A549 (cell line): ENCODE measurements at regions not wholly inside any gene's neighbourhood (a gene's known extent, or its start where the extent isn't known, plus 50 kb on each side); places are given as distances from the start of the nearest gene placed in this dataset.

Experiments
- CEBPB ChIP-seq, 2 experiments: fragments of >200 bp in 1 of 2; sonication (Bioruptor Twin) in 1 of 2; formaldehyde crosslinking in 1 of 2; IDR thresholded peaks; 2 replicates each; pipeline ENCODE4 v1.6.1; 2012 to 2016
- CTCF ChIP-seq: fragments of >200 bp; sonication (Bioruptor Twin); formaldehyde crosslinking; IDR thresholded peaks from 3 replicates; pipeline ENCODE4 v1.5.1; 2016
- FOSL2 ChIP-seq, 2 experiments: fragments of 450-650 bp in 1 of 2; fragments of >200 bp in 1 of 2; sonication (Bioruptor Twin) in 1 of 2; formaldehyde crosslinking; IDR thresholded peaks; 2 replicates each; pipeline versions ENCODE4 v1.5.0 to v1.6.1; 2016 to 2020; ENCODE audit warnings: mild to moderate bottlenecking in 1 of 2, moderate library complexity in 1 of 2
- JUN ChIP-seq, 2 experiments: fragments of >200 bp; sonication (Bioruptor Twin); formaldehyde crosslinking; IDR thresholded peaks; 2 replicates in 1 of 2; 3 replicates in 1 of 2; pipeline ENCODE4 v1.6.1; 2016 to 2017
- KDM1A ChIP-seq: fragments of 200-600 bp; sonication (generic); IDR thresholded peaks from 2 replicates; pipeline ENCODE4 v1.6.1; 2016; ENCODE audit warnings: low read depth, mild to moderate bottlenecking

- no peak for TF ChIP-seq FOSL2 (IDR thresholded peaks at IDR 0.05)
- TF ChIP-seq FOSL2 (CRISPR knock-in tag; IDR thresholded peaks at IDR 0.05) = no peak
- no peak for TF ChIP-seq JUN (IDR thresholded peaks at IDR 0.05)
- no peak for TF ChIP-seq CTCF
- no peak for TF ChIP-seq CEBPB (IDR thresholded peaks at IDR 0.05)
- TF ChIP-seq KDM1A = no peak
These were observed 80.4 kb upstream of the CLEC14A start for GRCh38 chr14:38336298-38336697.
